Inflammatory macrophage treated with lipopolysaccharide for 1 hour (primary cell): ENCODE measurements at regions not wholly inside any gene's neighbourhood (a gene's known extent, or its start where the extent isn't known, plus 50 kb on each side); places are given as distances from the start of the nearest gene placed in this dataset.

Experiments used
- DNase-seq, 2 donors: peaks; one replicate each; pipeline ENCODE4 v3.0.0-alpha.2; 2020 to 2022

DNA sequence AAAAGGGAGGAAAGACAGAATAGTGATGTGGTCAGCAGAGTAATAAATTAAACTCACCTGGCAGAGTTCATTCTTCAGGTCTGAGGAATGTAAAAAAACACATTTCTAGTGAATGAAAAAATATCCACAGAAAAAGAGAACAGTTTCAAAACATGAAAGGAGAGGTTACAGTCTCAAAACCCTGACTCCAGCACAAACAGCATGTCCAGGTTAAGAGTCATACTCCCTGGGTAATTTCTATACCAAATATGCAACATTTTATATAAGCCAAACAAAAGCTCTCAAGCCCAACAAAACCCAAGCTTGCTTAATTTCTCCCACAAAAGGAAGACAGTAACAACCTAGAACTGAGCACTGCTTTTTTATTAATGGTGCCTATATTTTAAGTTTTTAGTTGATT lies 173.0 kb downstream of the NTMT2 start:
- DNase-seq, result no peak

DNA sequence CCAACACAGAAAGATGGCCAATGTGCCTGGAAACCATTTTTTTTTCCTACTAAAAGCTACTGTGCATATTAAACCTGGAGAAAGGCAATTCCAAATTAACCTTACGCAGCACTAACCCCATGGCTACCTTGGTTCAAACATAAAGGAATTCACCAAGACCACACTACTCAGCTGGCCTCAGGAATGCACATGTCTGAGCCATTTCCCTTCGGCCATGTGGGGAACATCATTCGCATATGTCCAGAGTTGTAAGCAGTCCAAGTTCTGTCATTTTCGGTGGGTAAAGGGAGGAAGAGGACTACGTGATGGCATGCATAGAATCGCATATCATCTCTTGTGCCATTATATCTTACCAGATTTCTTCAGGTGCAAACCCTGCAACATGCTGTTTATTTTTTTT lies 175.4 kb downstream of the NTMT2 start:
- no peak for DNase-seq

DNA sequence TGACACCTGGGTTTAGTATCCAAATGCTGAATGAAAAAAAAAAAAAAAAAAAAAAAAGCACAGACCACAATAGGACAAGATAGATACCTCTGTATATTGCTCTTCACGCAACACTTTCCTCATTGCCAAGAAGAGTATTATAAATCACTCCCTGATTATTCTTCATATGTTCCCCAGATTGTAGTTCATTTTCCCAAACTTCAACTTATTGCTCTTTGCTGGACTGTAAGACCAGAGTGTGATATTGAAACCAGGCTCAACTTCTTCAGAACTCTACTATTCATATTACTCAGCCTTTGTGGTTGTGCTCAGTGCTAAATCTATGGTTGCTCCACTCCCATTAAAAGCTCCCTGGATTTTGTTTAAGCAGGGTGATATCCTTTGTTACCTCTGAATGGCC lies 180.4 kb downstream of the NTMT2 start:
- DNase-seq, result no peak

DNA sequence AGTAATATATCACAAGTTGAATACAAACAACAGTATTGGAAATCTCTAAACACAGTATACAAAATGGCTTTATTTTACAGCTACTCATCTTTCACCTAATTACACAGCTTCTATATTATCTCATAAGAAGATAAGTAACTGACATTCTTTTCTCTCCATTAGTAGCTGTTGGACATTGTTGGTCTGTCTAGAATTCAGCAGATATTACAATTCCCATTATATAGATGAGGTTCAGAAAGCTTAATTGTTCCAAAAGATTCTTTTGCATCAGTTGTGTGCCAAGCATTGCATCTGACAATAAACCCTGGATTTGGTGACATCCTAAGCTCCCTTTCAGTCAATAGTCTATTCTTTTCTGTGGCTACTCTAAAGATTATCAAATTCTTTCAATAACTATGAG lies 187.0 kb downstream of the NTMT2 start:
- DNase-seq, result no peak

DNA sequence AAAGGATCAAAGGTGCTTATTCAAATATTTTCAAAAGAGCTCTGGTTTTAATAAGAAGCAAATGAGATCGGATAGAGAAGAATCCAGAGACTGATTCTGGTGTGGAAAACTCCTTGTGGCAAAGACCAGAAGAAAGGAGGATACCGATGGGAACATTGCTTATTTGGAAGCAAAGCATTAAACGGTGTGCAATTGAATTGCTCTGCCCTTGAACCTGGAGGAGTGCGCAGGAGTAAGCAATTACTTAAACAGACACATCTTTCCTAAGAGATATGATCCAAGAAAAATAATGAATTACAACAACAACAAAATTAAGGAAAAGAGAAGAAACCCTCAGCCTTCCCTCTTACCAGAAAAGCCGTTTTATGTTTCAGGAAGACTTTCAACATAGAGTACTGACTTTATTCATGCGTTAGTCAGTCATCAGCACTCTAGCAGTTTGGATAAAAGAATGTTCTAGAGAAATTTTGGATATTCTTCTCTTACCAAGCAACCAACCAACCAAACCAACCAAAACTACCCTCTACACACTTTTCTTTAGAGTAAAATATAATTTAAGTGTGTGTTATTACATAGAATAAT lies 191.7 kb downstream of the NTMT2 start:
- no peak for DNase-seq

DNA sequence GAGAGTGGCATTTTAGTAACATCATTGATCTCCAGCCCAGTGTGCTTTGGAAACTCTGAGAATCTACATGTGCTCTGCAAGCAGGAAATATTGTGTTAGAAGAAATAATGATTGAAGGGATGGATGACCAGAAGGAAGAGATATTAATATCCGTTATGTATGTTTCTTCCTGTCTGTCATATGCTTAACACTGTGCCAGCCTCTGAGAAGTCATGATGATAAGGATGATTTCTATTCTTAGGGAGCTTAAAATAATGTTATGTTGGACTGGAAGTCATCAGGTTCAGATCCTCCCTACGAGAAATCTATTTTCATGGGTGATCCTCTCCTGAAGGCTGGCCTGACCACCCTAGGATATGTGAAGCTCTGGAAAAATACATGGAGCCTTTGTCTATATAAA lies 192.4 kb upstream of the GORAB start:
- DNase-seq, result no peak

DNA sequence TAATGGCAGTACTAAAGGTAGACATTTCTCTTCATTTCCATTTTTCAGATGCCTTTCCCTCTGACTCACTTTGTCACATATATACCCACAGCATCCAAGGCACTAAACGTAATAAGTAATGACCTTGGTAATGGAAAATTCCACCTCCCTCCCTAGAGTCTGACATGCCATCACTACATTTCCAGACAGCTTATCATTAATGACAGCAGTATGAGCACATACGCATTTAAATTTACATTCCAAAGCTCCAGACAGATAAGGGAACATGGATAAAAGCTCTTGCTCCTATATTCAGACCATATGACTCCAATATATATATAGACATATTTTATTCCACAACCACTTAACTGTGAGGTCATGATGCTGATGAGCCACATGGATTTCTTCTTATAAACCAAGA lies 191.7 kb upstream of the GORAB start:
- DNase-seq, result no peak

DNA sequence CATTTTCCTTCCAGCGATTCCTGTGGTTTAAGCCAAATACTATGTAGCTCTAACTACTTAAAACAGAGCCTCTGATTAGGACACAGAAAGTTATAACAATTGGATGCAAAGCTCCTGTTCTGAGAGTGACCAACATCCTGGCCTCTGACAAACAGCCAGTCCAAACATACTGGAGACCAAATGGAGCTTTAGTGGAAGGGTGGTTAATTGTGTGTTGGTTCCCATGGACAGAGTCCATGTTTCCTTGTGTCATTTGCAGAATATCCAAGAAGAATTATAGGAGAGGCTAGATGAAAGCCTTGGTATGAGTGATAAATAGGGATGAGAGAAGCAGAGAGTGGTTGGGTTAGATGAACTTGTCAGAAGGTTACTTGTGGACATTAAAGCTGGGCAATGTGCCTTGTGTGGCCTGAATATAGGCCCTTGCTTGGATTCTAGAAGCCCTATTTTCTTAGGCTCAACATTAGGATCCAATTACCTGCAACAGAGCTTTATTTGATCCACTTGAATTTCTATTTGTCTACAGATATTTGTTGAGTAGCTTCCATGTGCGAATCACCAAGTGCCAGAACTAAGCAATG lies 180.5 kb upstream of the GORAB start:
- no peak for DNase-seq

DNA sequence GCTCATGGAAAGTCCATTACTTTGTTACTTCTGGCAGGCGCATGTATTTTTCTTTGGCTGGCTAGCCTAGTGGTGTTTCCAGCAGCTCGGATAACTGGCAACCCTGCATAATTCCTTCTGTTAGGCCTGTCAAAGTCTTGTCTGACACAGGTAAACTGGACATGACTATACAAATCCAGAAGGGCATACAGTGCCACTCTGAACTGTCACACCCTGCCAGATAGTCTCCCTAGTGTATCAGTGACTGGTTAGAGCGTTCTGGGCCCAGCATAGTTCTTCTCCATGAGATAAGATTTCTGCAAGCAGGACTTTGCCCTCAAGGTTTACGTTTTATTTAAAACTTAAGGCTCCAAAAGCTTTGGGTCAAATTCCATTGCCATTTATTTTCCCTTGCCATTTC lies 177.7 kb upstream of the GORAB start:
- no peak for DNase-seq

DNA sequence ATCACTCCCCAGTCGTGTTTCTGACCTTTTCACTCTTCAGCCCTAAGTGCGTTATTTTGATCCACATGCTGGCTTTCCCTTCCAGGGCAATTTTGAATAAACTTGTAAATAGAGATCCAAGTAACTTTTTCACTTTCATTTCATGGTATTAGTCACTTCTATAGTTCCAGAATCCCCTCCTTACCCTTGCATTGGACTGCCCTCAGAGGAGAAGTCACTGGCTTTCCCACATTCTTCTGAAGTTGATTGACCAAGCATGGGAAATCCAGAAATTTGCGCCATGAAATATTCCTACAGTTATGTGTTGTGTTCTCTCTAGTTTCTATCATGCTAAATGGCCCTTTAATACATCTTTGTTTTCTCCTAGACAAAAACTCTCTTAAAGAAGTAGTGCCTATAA lies 177.3 kb upstream of the GORAB start:
- no peak for DNase-seq

DNA sequence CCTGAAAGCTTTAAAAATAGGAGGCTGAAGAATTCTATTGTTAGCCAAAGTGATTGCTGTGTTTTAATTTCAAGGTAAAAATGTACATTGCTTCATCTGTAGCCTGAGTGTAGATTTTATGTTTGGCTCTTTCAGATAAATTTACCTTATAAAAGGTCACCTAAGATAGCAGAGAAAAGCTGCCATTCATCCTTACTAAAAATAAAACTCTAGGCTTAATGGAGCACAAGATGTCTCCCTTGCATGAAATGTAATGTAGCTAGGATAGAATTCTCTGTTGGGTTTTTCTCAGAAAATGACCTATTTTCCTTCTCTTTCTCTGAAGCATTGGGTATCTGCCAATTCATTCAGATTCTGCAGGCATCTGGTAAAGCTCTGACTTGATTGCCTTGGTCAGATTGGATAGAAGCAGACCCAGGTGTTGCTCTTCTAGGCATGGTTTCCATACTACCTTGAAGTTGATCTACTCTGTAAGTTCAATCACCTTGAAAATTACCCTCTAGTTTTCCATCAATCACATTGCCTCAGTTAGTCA lies 176.6 kb upstream of the GORAB start:
- DNase-seq, result no peak

DNA sequence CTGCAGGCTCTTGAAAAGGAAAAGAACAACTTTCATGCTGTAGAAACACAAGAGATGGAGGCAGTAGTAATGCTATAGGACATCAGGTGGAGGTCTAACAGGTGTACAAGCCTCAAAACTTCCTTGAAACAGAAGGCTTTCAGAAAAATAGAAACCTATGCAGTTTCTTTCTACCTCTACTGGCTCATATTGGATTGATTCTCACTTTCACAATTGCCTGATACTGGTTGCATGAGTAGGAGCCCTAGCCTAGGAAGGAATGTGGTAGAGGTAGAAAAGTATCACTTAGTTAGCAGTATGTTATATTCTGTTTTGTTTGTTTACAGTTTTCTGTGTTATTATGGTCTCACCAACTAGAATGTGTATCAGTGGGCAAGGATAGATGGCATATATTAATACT lies 175.4 kb upstream of the GORAB start:
- DNase-seq, result no peak

DNA sequence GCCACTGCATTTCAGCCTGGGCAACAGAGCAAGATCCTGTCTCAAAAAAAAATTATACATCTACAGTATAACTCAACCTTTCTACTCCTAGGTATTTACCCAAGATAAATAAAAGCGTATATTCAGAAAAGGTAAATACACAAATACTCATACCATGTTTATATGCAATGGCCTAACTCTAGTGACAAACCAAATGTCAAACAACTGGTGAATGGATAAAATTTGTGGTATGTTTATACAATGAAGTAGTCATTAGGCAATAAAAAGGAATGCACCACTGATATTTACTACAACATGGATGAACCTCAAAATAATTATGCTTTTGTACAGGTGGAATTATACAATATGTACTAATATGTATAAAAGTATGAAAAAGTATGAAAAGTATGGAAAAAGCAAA lies 174.2 kb upstream of the GORAB start:
- DNase-seq, result no peak

DNA sequence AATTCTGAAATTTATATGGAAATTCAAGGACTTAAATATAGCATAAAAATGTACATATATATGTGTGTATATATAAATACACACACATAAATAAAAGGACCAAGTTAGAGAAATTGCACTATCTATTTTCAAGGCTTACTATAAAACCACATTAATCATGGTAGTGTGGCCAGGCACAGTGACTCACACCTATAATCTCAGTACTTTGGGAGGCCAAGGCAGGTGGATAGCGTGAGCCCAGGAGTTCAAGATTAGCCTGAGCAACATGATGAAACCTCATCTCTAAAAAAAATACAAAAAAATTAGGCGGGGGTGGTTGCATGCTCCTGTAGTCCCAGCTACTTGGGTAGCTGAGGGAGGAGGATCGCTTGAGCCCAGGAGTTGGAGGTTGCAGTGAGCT lies 171.4 kb upstream of the GORAB start:
- no peak for DNase-seq

DNA sequence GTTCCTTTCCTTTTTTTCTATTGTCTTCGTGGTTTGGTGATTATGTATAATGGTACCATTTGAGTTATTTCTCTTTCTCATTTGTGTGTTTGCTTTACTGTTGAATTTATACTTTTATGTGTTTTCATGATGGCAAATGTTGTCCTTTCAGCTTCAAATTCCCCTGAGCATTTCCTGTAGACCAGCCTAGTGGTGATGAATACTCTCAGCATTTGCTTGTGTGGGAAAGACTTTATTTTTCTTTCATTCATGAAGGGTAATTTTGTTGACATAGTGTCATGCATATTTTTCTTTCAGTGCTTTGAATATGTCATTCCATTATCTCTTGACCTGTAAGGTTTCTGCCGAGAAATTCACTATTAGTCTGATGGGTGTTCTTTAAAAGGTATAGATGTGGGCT lies 166.6 kb upstream of the GORAB start:
- DNase-seq, result no peak

DNA sequence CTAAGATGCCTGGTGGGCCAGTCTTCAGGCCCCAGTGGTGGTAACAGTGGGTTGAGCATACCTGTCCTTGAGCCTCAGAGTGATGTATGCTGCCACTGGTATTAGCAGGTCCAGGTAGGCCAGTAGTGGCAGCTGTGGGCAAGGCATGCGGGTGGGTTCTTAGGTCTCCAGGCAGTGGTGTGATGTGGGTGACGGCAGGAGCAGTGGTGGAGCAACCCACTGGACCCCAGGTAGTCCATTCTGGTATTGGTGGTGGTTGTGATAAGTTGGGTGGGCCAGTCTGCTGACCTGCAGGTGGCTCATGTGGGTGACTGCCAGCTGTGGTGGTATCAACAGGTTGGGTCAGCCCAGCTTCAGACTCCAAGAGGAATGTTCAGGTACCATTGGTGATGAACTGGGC lies 165.0 kb upstream of the GORAB start:
- DNase-seq, result no peak

DNA sequence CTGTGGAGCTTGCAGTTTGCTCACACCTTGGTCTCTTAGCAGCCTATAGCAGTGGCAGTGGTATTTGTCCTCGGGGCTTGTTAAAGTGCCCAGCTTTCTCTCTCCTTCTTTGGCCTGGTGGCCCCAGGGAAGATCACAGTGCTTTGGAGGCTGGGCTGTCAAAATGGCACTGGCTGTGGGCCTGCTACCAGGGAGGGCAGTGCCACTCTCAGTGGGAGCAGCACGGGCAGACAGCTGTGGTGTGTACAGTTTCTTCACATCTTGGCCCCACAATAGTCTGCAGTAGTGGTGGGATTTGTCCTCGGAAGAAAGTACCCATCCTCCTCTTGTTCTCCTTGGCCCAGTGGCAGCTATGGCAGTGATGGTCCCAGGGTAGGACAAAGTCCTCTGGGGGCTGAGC lies 164.4 kb upstream of the GORAB start:
- no peak for DNase-seq

DNA sequence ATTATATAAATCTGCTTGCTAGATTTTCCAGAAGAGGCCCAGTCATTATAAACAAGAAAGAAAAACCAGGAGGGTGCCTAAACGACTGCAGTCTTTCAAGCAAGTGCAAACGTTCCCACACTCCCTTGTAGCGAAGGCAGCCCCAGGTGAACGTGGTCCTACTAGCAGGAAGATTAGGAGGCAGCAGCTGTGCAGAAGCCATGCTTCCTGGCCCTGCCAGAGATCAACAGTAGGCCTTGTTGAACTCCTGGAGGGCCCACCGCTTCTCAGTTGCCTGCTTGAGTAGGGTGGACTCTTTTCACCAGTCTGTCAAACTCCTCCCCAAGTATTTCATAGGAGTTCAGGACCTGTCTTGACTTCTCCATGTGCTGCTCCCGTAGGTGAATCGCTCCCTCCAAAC lies 163.0 kb upstream of the GORAB start:
- DNase-seq, result no peak

DNA sequence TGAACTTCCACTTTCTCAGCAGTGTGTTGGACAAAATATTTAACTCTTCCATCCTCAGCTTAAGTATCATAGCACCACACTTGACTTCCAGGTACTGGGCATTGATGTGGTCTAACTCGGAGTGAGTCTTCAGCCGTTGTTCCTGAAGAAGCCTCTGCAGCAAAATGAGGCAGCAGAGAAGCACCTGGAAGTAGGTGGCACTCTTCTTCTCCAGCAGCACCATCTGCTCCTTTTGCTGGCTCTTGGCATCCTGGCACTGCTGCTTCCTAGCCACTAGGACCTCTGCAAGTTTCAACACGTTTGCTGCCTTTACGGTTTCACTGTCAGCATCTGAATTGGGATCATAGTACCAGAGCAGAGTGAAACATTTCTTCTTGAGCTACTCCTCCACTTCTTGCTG lies 162.5 kb upstream of the GORAB start:
- DNase-seq, result no peak

DNA sequence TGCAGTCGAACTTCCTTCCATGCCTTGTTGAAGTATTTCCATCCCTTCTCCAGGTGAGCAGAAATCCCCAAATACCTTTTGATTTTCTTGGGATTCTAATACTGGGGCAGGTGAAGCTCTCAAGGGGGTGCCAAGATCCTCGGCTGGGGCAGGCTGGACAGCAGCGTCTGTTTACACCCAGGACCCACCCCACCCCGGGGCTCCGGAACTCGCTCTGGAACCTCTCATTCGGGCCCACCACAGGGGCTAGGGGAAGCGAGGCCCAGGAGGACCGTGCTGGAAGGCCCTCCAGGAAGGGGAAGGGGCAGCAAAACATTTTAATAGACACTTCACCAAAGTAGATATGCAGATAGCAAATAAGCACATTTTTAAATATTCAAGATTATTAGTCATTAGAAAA lies 161.9 kb upstream of the GORAB start:
- no peak for DNase-seq

DNA sequence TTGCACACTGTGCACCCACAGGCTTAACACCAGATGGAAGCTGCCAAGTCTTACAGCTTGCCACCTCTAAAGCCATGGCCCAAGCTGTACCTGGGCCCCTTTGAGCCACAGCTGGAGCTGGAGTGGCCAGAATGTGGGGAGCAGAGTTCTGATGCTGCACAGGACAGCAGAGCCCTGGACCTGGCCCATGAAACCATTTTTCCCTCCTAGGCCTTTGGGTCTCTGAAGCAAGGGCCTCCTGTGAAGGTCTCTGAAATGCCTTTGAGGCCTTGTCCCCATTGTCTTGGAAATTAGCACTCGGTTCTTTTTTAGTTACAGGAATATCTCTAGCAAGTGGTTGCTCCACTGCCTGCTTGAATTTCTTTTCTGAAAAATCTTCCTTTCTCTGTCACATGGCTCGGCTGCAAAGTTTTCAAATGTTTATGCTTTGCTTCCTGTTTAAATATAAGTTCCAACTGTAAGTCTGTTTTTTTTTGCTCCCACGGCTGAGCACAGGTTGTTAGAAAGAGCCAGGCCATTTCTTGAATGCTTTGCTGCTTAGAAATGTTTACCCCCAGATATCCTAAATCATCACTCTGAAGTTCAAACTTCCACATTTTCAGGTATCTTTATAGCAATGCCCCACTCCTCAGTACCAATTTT lies 156.8 kb upstream of the GORAB start:
- no peak for DNase-seq

DNA sequence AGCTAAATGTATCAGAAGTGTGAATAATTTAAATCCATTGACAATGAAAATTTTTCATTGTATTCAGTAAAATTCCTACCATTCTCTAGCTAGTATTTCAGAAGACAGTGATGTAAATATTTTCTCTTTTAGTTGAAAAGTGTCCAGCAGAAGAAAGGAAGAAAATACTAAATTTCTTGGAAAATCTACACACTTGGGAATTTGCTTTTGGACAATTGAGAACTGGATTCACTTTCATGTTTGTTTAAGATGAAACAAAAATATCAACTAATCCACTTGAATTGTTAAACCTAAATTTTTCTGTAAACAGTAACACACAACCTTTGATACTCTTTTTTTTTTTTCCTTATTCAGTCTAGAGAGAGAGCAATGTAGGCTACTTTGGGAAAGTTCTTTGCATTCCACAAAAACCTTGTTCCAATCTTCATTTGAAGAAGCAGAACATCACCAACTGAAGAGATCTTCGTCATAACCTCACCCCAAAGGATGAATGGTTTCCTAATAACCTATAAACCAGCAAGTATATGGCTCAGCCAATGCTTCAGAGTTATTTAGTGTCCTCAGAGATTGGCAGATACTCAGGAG lies 155.1 kb upstream of the GORAB start:
- no peak for DNase-seq

DNA sequence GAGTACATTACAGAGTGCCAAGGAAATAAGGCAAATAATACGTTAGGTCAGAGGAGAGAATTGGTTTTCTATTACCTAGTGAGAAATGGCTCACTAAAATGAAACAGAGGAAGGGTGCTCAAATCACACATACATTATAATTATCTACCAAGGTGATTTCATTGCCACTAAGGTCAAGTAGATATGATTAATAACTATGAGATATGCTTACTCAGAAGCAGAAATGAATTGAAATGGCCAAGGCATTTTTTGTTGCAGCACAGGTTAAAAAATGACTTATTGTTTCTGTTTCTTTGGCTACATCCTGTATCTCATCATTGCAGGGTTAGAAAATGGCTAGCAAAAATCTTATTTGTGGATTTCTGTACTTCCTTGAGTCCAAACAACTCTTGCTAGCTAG lies 154.5 kb upstream of the GORAB start:
- DNase-seq, result no peak

DNA sequence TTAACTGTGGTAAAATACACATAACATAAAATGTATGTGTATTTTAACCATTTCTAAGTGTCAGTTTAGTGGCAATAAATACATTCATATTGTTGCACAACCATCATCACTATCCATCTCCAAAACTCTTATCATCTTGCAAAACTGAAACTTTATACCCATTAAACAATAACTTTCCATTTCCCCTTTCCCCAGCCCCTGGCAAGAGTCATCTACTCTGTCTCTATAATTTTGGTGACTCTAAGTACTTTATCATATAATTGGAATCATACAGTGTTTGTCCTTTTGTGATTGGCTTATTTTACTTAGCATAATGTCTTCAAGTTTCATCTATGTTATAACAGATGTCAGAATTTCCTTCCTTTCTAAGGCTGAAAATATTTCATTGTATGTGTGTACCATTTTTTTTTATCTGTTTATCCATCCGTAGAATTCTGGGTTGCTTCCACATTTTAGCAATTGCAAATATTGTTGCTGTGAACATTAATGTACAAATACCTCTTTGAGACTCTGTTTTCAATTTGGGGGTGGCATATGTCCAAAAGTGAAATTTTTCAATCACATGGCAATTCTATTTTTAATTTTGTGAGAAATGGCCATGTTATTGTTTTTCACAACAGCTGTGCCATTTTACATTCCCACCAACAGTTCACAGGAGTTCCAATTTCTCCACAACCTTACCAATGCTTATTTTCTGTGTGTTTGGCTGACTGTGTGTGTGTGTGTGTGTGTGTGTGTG lies 153.9 kb upstream of the GORAB start:
- no peak for DNase-seq
